HEK293 (cell line): ENCODE measurements at regions not wholly inside any gene's neighbourhood (a gene's known extent, or its start where the extent isn't known, plus 50 kb on each side); places are given as distances from the start of the nearest gene placed in this dataset.
"Not testable (repeated sequence)": the region's sequence is repeated elsewhere in the genome, so short reads cannot be mapped to it uniquely, and the experiment has no call there.

Experiments
- CTCF ChIA-PET: fragments of 350-600 bp; formaldehyde crosslinking; extraction: SDS; loops from one replicate; lab custom pipeline; 2021; ENCODE audit warnings: antibody characterized with exemption; lab: Yijun Ruan, JAX
- POLR2A ChIA-PET: fragments of 300-600 bp; formaldehyde crosslinking; extraction: SDS; loops from one replicate; lab custom pipeline; 2020; ENCODE audit warnings: antibody characterized with exemption, inconsistent platforms; lab: Yijun Ruan, JAX
- H3K27ac ChIP-seq: fragments of 200-500 bp; sonication (Bioruptor generic); 2 replicates; pipeline ENCODE4 v1.5.1; 2014; ENCODE audit warnings: low read depth, low read length, control low read depth, inconsistent platforms; ENCODE audit errors: extremely low read depth
- H3K36me3 ChIP-seq, 2 experiments: fragments of 200-500 bp in 1 of 2; sonication (Bioruptor generic) in 1 of 2; 1 replicate in 1 of 2; 2 replicates in 1 of 2; pipeline ENCODE4 v1.5.1; 2014 to 2017; ENCODE audit warnings: inconsistent platforms in 2 of 2, low read length in 2 of 2; ENCODE audit not compliant: control insufficient read depth in 2 of 2, insufficient read depth in 1 of 2
- H3K4me1 ChIP-seq: fragments of 200-500 bp; sonication (Bioruptor generic); 2 replicates; pipeline ENCODE4 v1.5.1; 2014; ENCODE audit warnings: mild to moderate bottlenecking, low read length, inconsistent platforms; ENCODE audit not compliant: control insufficient read depth, insufficient read depth
- H3K4me3 ChIP-seq: 2 replicates; pipeline ENCODE4 v1.5.1; 2011; ENCODE audit warnings: low read depth, mild to moderate bottlenecking, control low read depth, low read length, moderate library complexity
- H3K9me3 ChIP-seq: fragments of 200-500 bp; sonication (Bioruptor generic); 2 replicates; pipeline ENCODE4 v1.5.1; 2014; ENCODE audit warnings: low read depth, low read length, inconsistent platforms; ENCODE audit not compliant: control insufficient read depth, insufficient read depth
- FEZF1 ChIP-seq: fragments of 450-650 bp; formaldehyde crosslinking; IDR thresholded peaks from 2 replicates; pipeline ENCODE4 v1.5.1; 2016; ENCODE audit warnings: missing biosample characterization, missing genetic modification characterization
- GLI2 ChIP-seq: fragments of 450-650 bp; formaldehyde crosslinking; IDR thresholded peaks from 2 replicates; pipeline ENCODE4; 2017; ENCODE audit warnings: missing biosample characterization, missing genetic modification characterization, low read depth, borderline replicate concordance
- GLIS2 ChIP-seq: fragments of 450-650 bp; formaldehyde crosslinking; IDR thresholded peaks from 2 replicates; pipeline ENCODE4 v1.5.1; 2016; ENCODE audit warnings: missing biosample characterization, missing genetic modification characterization
- HOXA7 ChIP-seq: sonication (generic); formaldehyde crosslinking; IDR thresholded peaks from 2 replicates; pipeline ENCODE4 v1.8.1; 2022; ENCODE audit warnings: missing genetic modification reagents, borderline replicate concordance
- MEIS1 ChIP-seq: sonication (generic); formaldehyde crosslinking; IDR thresholded peaks from 2 replicates; pipeline ENCODE4 v1.8.1; 2022; ENCODE audit warnings: missing genetic modification reagents, mild to moderate bottlenecking, borderline replicate concordance
- MYNN ChIP-seq: fragments of 450-650 bp; formaldehyde crosslinking; IDR thresholded peaks from 2 replicates; pipeline ENCODE4 v1.5.1; 2016; ENCODE audit warnings: missing biosample characterization, missing genetic modification characterization, borderline replicate concordance
- MZF1 ChIP-seq: fragments of 450-650 bp; formaldehyde crosslinking; IDR thresholded peaks from 2 replicates; pipeline ENCODE4 v1.5.1; 2017; ENCODE audit warnings: missing biosample characterization, missing genetic modification characterization, borderline replicate concordance
- PBX3 ChIP-seq: sonication (generic); formaldehyde crosslinking; IDR thresholded peaks from 2 replicates; pipeline ENCODE4 v1.8.1; 2022; ENCODE audit warnings: mild to moderate bottlenecking, moderate library complexity, missing genetic modification reagents
- WT1 ChIP-seq: fragments of 450-650 bp; formaldehyde crosslinking; IDR thresholded peaks from 2 replicates; pipeline ENCODE4 v1.5.1; 2016; ENCODE audit warnings: missing biosample characterization, missing genetic modification characterization
- ZNF132 ChIP-seq: fragments of 450-650 bp; formaldehyde crosslinking; IDR thresholded peaks from 2 replicates; pipeline ENCODE4 v1.5.1; 2017; ENCODE audit warnings: missing biosample characterization, missing genetic modification characterization, borderline replicate concordance
- ZNF184 ChIP-seq: fragments of 450-650 bp; IDR thresholded peaks from 2 replicates; pipeline ENCODE4 v1.5.1; 2018; ENCODE audit warnings: missing biosample characterization, mild to moderate bottlenecking, missing genetic modification characterization
- ZNF221 ChIP-seq: fragments of 450-650 bp; formaldehyde crosslinking; IDR thresholded peaks from 2 replicates; pipeline ENCODE4 v1.5.1; 2017; ENCODE audit warnings: missing biosample characterization, missing genetic modification characterization, borderline replicate concordance
- ZNF341 ChIP-seq: fragments of 450-650 bp; formaldehyde crosslinking; IDR thresholded peaks from 2 replicates; pipeline ENCODE4; 2016; ENCODE audit warnings: low read depth, missing biosample characterization, missing genetic modification characterization
- ZNF354C ChIP-seq: fragments of 450-650 bp; formaldehyde crosslinking; IDR thresholded peaks from 2 replicates; pipeline ENCODE4 v1.5.1; 2016; ENCODE audit warnings: missing biosample characterization, missing genetic modification characterization, low read depth, borderline replicate concordance
- ZNF416 ChIP-seq: fragments of 450-650 bp; formaldehyde crosslinking; IDR thresholded peaks from 2 replicates; pipeline ENCODE4 v1.5.1; 2016; ENCODE audit warnings: missing biosample characterization, missing genetic modification characterization
- ZNF433 ChIP-seq: fragments of 450-650 bp; formaldehyde crosslinking; IDR thresholded peaks from 2 replicates; pipeline ENCODE4 v1.5.1; 2016; ENCODE audit warnings: missing biosample characterization, missing genetic modification characterization, low read depth
- ZNF624 ChIP-seq: fragments of 450-650 bp; formaldehyde crosslinking; IDR thresholded peaks from 2 replicates; pipeline ENCODE4 v1.5.1; 2017; ENCODE audit warnings: missing biosample characterization, missing genetic modification characterization
- ZNF701 ChIP-seq: fragments of 450-650 bp; formaldehyde crosslinking; IDR thresholded peaks from 2 replicates; pipeline ENCODE4 v1.5.1; 2016; ENCODE audit warnings: missing biosample characterization, missing genetic modification characterization
- ZNF76 ChIP-seq: fragments of 450-650 bp; formaldehyde crosslinking; IDR thresholded peaks from 2 replicates; pipeline ENCODE4; 2016; ENCODE audit warnings: low read depth, missing biosample characterization, missing genetic modification characterization, borderline replicate concordance
- TF ChIP-seq, protein P1 (sequence below): fragments of 450-650 bp; formaldehyde crosslinking; IDR thresholded peaks from 2 replicates; pipeline ENCODE4 v1.5.1; 2017; ENCODE audit warnings: missing biosample characterization, missing genetic modification characterization
- TF ChIP-seq, protein P2 (sequence below): fragments of 450-650 bp; formaldehyde crosslinking; IDR thresholded peaks from 2 replicates; pipeline ENCODE4 v1.5.1; 2016; ENCODE audit warnings: missing biosample characterization, missing genetic modification characterization
- TF ChIP-seq, protein P3 (sequence below): fragments of 450-650 bp; formaldehyde crosslinking; IDR thresholded peaks from 2 replicates; pipeline ENCODE4 v1.5.1; 2016; ENCODE audit warnings: missing biosample characterization, missing genetic modification characterization
- TF ChIP-seq, protein P4 (sequence below): fragments of 450-650 bp; formaldehyde crosslinking; IDR thresholded peaks from 2 replicates; pipeline ENCODE4 v1.5.1; 2017; ENCODE audit warnings: missing biosample characterization, missing genetic modification characterization

DNA sequence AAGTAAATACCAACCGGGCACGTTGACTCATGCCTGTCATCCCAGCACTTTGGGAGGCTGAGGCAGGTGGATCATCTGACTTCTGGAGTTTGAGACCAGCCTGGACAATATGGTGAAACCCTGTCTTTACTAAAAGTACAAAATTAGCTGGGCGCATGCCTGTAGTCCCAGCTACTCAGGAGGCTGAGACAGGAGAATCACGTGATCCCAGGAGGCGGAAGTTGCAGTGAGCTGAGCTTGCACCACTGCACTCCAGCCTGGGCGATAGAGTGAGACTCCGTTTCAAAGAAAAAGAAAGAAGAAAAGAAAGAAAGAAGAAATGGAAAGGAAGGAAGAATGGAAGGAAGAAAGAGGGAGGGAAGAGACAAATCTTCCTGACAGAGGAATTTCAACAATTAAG lies 108.7 kb downstream of the AHSP start (continued):
- TF ChIP-seq ZNF184 (no peak), ZNF354C (tag by site-specific recombination) (no peak), WT1 (no peak), ZNF701 (tag by site-specific recombination) (no peak), FEZF1 (tag by site-specific recombination) (no peak)
- TF ChIP-seq, protein P1, sequence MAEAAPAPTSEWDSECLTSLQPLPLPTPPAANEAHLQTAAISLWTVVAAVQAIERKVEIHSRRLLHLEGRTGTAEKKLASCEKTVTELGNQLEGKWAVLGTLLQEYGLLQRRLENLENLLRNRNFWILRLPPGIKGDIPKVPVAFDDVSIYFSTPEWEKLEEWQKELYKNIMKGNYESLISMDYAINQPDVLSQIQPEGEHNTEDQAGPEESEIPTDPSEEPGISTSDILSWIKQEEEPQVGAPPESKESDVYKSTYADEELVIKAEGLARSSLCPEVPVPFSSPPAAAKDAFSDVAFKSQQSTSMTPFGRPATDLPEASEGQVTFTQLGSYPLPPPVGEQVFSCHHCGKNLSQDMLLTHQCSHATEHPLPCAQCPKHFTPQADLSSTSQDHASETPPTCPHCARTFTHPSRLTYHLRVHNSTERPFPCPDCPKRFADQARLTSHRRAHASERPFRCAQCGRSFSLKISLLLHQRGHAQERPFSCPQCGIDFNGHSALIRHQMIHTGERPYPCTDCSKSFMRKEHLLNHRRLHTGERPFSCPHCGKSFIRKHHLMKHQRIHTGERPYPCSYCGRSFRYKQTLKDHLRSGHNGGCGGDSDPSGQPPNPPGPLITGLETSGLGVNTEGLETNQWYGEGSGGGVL, result no peak

GRCh38 chr16:31641279-31641678 lies 113.6 kb downstream of the AHSP start:
- TF ChIP-seq, protein P2, sequence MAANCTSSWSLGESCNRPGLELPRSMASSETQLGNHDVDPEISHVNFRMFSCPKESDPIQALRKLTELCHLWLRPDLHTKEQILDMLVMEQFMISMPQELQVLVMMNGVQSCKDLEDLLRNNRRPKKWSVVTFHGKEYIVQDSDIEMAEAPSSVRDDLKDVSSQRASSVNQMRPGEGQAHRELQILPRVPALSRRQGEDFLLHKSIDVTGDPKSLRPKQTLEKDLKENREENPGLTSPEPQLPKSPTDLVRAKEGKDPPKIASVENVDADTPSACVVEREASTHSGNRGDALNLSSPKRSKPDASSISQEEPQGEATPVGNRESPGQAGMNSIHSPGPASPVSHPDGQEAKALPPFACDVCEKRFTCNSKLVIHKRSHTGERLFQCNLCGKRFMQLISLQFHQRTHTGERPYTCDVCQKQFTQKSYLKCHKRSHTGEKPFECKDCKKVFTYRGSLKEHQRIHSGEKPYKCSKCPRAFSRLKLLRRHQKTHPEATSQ, result no peak
- TF ChIP-seq GLI2 (tag by site-specific recombination) (no peak), HOXA7 (CRISPR knock-in tag) (no peak), MEIS1 (CRISPR knock-in tag) (no peak), PBX3 (CRISPR knock-in tag) (no peak), ZNF433 (no peak), ZNF221 (no peak), MYNN (tag by site-specific recombination) (no peak), GLIS2 (tag by site-specific recombination) (no peak), ZNF76 (tag by site-specific recombination) (no peak), ZNF132 (tag by site-specific recombination) (no peak), ZNF624 (tag by site-specific recombination) (no peak), MZF1 (tag by site-specific recombination) (no peak), ZNF416 (tag by site-specific recombination) (no peak), ZNF341 (tag by site-specific recombination) (no peak)
- TF ChIP-seq, protein P1, result no peak
- TF ChIP-seq, protein P3, sequence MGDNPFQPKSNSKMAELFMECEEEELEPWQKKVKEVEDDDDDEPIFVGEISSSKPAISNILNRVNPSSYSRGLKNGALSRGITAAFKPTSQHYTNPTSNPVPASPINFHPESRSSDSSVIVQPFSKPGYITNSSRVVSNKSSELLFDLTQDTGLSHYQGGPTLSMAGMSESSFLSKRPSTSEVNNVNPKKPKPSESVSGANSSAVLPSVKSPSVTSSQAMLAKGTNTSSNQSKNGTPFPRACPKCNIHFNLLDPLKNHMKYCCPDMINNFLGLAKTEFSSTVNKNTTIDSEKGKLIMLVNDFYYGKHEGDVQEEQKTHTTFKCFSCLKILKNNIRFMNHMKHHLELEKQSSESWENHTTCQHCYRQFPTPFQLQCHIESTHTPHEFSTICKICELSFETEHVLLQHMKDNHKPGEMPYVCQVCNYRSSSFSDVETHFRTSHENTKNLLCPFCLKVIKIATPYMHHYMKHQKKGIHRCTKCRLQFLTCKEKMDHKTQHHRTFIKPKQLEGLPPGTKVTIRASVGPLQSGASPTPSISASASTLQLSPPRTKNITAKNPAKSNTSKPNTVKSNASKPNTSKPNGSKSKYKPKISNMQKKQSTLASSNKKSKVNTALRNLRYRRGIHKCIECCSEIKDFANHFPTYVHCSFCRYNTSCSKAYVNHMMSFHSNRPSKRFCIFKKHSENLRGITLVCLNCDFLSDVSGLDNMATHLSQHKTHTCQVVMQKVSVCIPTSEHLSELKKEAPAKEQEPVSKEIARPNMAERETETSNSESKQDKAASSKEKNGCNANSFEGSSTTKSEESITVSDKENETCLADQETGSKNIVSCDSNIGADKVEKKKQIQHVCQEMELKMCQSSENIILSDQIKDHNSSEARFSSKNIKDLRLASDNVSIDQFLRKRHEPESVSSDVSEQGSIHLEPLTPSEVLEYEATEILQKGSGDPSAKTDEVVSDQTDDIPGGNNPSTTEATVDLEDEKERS (tag by site-specific recombination), result no peak
- TF ChIP-seq, protein P4, sequence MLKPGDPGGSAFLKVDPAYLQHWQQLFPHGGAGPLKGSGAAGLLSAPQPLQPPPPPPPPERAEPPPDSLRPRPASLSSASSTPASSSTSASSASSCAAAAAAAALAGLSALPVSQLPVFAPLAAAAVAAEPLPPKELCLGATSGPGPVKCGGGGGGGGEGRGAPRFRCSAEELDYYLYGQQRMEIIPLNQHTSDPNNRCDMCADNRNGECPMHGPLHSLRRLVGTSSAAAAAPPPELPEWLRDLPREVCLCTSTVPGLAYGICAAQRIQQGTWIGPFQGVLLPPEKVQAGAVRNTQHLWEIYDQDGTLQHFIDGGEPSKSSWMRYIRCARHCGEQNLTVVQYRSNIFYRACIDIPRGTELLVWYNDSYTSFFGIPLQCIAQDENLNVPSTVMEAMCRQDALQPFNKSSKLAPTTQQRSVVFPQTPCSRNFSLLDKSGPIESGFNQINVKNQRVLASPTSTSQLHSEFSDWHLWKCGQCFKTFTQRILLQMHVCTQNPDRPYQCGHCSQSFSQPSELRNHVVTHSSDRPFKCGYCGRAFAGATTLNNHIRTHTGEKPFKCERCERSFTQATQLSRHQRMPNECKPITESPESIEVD (tag by site-specific recombination), result no peak
- H3K27ac ChIP-seq, result no peak overlapping the region
- no peak overlapping the region for H3K4me3 ChIP-seq
- ChIA-PET POLR2A (no interaction called here), CTCF (no interaction called here)
- no peaks in the 10 kb centered on the region for H3K4me1 ChIP-seq
- no peaks in the 10 kb centered on the region for H3K36me3 ChIP-seq
- H3K9me3 ChIP-seq, result no peaks in the 10 kb centered on the region

DNA sequence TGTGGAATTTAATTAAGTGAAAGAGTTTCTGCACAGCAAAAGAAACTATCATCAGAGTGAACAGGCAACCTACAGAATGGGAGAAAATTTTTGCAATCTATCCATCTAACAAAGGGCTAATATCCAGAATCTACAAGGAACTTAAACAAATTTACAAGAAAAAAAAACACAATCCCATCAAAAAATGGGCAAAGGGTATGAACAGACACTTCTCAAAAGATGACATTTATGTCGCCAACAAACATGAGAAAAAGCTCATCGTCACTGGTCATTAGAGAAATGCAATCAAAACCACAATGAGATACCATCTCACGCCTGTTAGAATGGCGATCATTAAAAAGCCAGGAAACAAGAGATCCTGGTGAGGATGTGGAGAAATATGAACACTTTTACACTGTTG lies 128.0 kb downstream of the AHSP start:
- H3K4me1 ChIP-seq, H3K36me3 ChIP-seq, H3K4me3 ChIP-seq, H3K27ac ChIP-seq, POLR2A ChIA-PET, H3K9me3 ChIP-seq, CTCF ChIA-PET: not testable (repeated sequence)
